Naive thymus-derived CD4-positive, alpha-beta T cell (primary cell): ENCODE measurements at regions not wholly inside any gene's neighbourhood (a gene's known extent, or its start where the extent isn't known, plus 50 kb on each side); places are given as distances from the start of the nearest gene placed in this dataset.

Experiments
- ATAC-seq: fragments of 150-1000 bp; cut with Tn5 transposase; 2 replicates; pipeline ENCODE4 v1.10.0; 2021; ENCODE audit warnings: mild to moderate bottlenecking, moderate library complexity
- CTCF ChIA-PET: fragments of 350-600 bp; sonication (Branson Sonifier 250); formaldehyde crosslinking; loops from one replicate; lab custom pipeline; 2021; ENCODE audit warnings: antibody characterized with exemption; lab: Charles Lee
- POLR2A ChIA-PET: fragments of 350-600 bp; sonication (Branson Sonifier 250); formaldehyde crosslinking; loops from one replicate; lab custom pipeline; 2021; ENCODE audit warnings: antibody characterized with exemption, inconsistent platforms; lab: Charles Lee
- DNase-seq, 9 donors: peaks; one replicate each; pipeline versions ENCODE4 v3.0.0 to v3.0.0-alpha.2; 2020 to 2022; ENCODE audit warnings: mixed read lengths in 1 of 9
- H3K27ac ChIP-seq: one replicate; pipeline ENCODE4 v1.7.0; 2013; ENCODE audit warnings: mild to moderate bottlenecking, low read depth, low read length, moderate library complexity
- H3K27me3 ChIP-seq, 2 donors: one replicate each; pipeline ENCODE4 v1.7.0; 2013; ENCODE audit warnings: low read length in 2 of 2, mild to moderate bottlenecking in 2 of 2, moderate library complexity in 2 of 2; ENCODE audit not compliant: control insufficient read depth in 2 of 2, insufficient read depth in 2 of 2
- H3K36me3 ChIP-seq, 3 experiments: 1 replicate in 2 of 3; 2 replicates in 1 of 3; pipeline ENCODE4 v1.7.0; 2013; ENCODE audit warnings: low read length in 3 of 3, mild to moderate bottlenecking in 3 of 3, moderate library complexity in 1 of 3; ENCODE audit not compliant: insufficient read depth in 3 of 3, control insufficient read depth in 2 of 3
- H3K4me1 ChIP-seq, 2 donors: one replicate each; pipeline ENCODE4 v1.7.0; 2013; ENCODE audit warnings: low read length in 2 of 2, mild to moderate bottlenecking in 2 of 2, moderate library complexity in 1 of 2; ENCODE audit not compliant: control insufficient read depth in 2 of 2, insufficient read depth in 2 of 2
- H3K4me3 ChIP-seq: 2 replicates; pipeline ENCODE4 v1.7.0; 2013; ENCODE audit warnings: mild to moderate bottlenecking, low read length
- H3K9me3 ChIP-seq, 3 experiments: 1 replicate in 2 of 3; 2 replicates in 1 of 3; pipeline ENCODE4 v1.7.0; 2013; ENCODE audit warnings: low read length in 3 of 3; ENCODE audit not compliant: control insufficient read depth in 2 of 3
- H3K27ac Mint-ChIP-seq, 9 donors: one replicate each; pipeline ENCODE4 v1.8.0; 2020 to 2022; ENCODE audit warnings: mixed read lengths in 9 of 9, mild to moderate bottlenecking in 8 of 9, moderate library complexity in 5 of 9, inconsistent platforms in 2 of 9
- H3K27me3 Mint-ChIP-seq, 5 donors: one replicate each; pipeline ENCODE4 v1.8.0; 2021 to 2022; ENCODE audit warnings: mixed read lengths in 5 of 5, mild to moderate bottlenecking in 1 of 5
- H3K36me3 Mint-ChIP-seq, 5 donors: one replicate each; pipeline ENCODE4 v1.8.0; 2020 to 2022; ENCODE audit warnings: mixed read lengths in 5 of 5, mild to moderate bottlenecking in 3 of 5, inconsistent platforms in 1 of 5
- H3K4me1 Mint-ChIP-seq, 7 donors: one replicate each; pipeline ENCODE4 v1.8.0; 2020 to 2022; ENCODE audit warnings: mixed read lengths in 7 of 7, mild to moderate bottlenecking in 3 of 7, inconsistent platforms in 1 of 7
- H3K4me3 Mint-ChIP-seq, 10 donors: one replicate each; pipeline ENCODE4 v1.8.0; 2020 to 2022; ENCODE audit warnings: mild to moderate bottlenecking in 10 of 10, mixed read lengths in 10 of 10, moderate library complexity in 6 of 10, inconsistent platforms in 2 of 10
- H3K9me3 Mint-ChIP-seq, 11 donors: one replicate each; pipeline ENCODE4 v1.8.0; 2020 to 2022; ENCODE audit warnings: mixed read lengths in 11 of 11, mild to moderate bottlenecking in 4 of 11, inconsistent platforms in 1 of 11, moderate library complexity in 1 of 11
- intact Hi-C, 2 donors: fragments of 100-400 bp; cut with micrococcal nuclease; formaldehyde crosslinking; loops; one replicate each; pipeline ENCODE4 v1.15.1; 2023

GRCh38 chr6:167758309-167759023 lies 68.2 kb upstream of the AFDN start:
- H3K9me3 Mint-ChIP-seq = no peaks in the 10 kb centered on the region
- H3K36me3 ChIP-seq = no peaks in the 10 kb centered on the region
- POLR2A ChIA-PET = no interaction called here
- intact Hi-C loops = no loop called here
- H3K27ac ChIP-seq = no peak overlapping the region
- ATAC-seq (no peak), DNase-seq (no peak)
- H3K4me3 Mint-ChIP-seq = no peak overlapping the region
- no peaks in the 10 kb centered on the region for H3K36me3 Mint-ChIP-seq
- no peaks in the 10 kb centered on the region for H3K9me3 ChIP-seq
- no peaks in the 10 kb centered on the region for H3K27me3 ChIP-seq
- H3K27ac Mint-ChIP-seq = no peak overlapping the region
- no peaks in the 10 kb centered on the region for H3K4me1 Mint-ChIP-seq
- H3K4me1 ChIP-seq = no peaks in the 10 kb centered on the region
- CTCF ChIA-PET = no interaction called here
- peaks cover 0 to 22% (median 12%) of the 10 kb centered on the region in 5 donors for H3K27me3 Mint-ChIP-seq
- no peak overlapping the region for H3K4me3 ChIP-seq

- intact Hi-C loops = no loop called here
- no peaks in the 10 kb centered on the region for H3K4me1 ChIP-seq
- CTCF ChIA-PET = no interaction called here
- Mint-ChIP-seq H3K4me3 (no peak overlapping the region), H3K36me3 (no peaks in the 10 kb centered on the region), H3K27ac (no peak overlapping the region), H3K27me3 (peaks cover 0 to 20% (median 7%) of the 10 kb centered on the region in 5 donors), H3K9me3 (no peaks in the 10 kb centered on the region), H3K4me1 (no peaks in the 10 kb centered on the region)
- DNase-seq = no peak
- H3K36me3 ChIP-seq = no peaks in the 10 kb centered on the region
- POLR2A ChIA-PET = no interaction called here
- ATAC-seq = no peak
- H3K4me3 ChIP-seq = no peak overlapping the region
- no peaks in the 10 kb centered on the region for H3K9me3 ChIP-seq
- H3K27ac ChIP-seq = no peak overlapping the region
- H3K27me3 ChIP-seq = no peaks in the 10 kb centered on the region
Observed at GRCh38 chr6:167759206-167759605, 67.5 kb upstream of the AFDN start.

GRCh38 chr6:167759912-167760311 lies 66.8 kb upstream of the AFDN start:
- ChIA-PET CTCF (no interaction called here), POLR2A (no interaction called here)
- Histone ChIP-seq H3K4me1 (no peaks in the 10 kb centered on the region), H3K27me3 (no peaks in the 10 kb centered on the region), H3K27ac (no peak overlapping the region), H3K4me3 (no peak overlapping the region), H3K9me3 (no peaks in the 10 kb centered on the region), H3K36me3 (no peaks in the 10 kb centered on the region)
- H3K27ac Mint-ChIP-seq = no peak overlapping the region
- peaks cover 0 to 16% (median 5%) of the 10 kb centered on the region in 5 donors for H3K27me3 Mint-ChIP-seq
- no peak for ATAC-seq
- intact Hi-C loops = no loop called here
- no peaks in the 10 kb centered on the region for H3K36me3 Mint-ChIP-seq
- H3K4me3 Mint-ChIP-seq = no peak overlapping the region
- DNase-seq = no peak
- H3K9me3 Mint-ChIP-seq = no peaks in the 10 kb centered on the region
- no peaks in the 10 kb centered on the region for H3K4me1 Mint-ChIP-seq

GRCh38 chr6:167760979-167761793 lies 65.5 kb upstream of the AFDN start:
- no peaks in the 10 kb centered on the region for H3K36me3 Mint-ChIP-seq
- Histone ChIP-seq H3K27ac (no peak overlapping the region), H3K4me1 (no peaks in the 10 kb centered on the region), H3K36me3 (no peaks in the 10 kb centered on the region), H3K9me3 (no peaks in the 10 kb centered on the region), H3K4me3 (no peak overlapping the region), H3K27me3 (no peaks in the 10 kb centered on the region)
- no peak overlapping the region for H3K27ac Mint-ChIP-seq
- peaks cover 0 to 16% (median 5%) of the 10 kb centered on the region in 5 donors for H3K27me3 Mint-ChIP-seq
- H3K4me3 Mint-ChIP-seq = no peak overlapping the region
- H3K9me3 Mint-ChIP-seq = no peaks in the 10 kb centered on the region
- no peaks in the 10 kb centered on the region for H3K4me1 Mint-ChIP-seq
- intact Hi-C loops = no loop called here
- no peak for ATAC-seq
- ChIA-PET POLR2A (no interaction called here), CTCF (no interaction called here)
- DNase-seq = no peak

- POLR2A ChIA-PET = no interaction called here
- Mint-ChIP-seq H3K27ac (no peak overlapping the region), H3K4me3 (no peak overlapping the region), H3K4me1 (no peaks in the 10 kb centered on the region), H3K36me3 (no peaks in the 10 kb centered on the region), H3K27me3 (peaks cover 0 to 16% (median 5%) of the 10 kb centered on the region in 5 donors), H3K9me3 (no peaks in the 10 kb centered on the region)
- Histone ChIP-seq H3K27ac (no peak overlapping the region), H3K4me3 (no peak overlapping the region), H3K36me3 (no peaks in the 10 kb centered on the region), H3K27me3 (no peaks in the 10 kb centered on the region), H3K4me1 (no peaks in the 10 kb centered on the region), H3K9me3 (no peaks in the 10 kb centered on the region)
- DNase-seq (no peak), ATAC-seq (no peak)
- intact Hi-C loops = no loop called here
- CTCF ChIA-PET = no interaction called here
Observed at GRCh38 chr6:167761794-167762258, 64.9 kb upstream of the AFDN start.

- Mint-ChIP-seq H3K27ac (no peak overlapping the region), H3K4me1 (no peaks in the 10 kb centered on the region), H3K9me3 (no peaks in the 10 kb centered on the region), H3K27me3 (peaks cover 0 to 13% (median 5%) of the 10 kb centered on the region in 5 donors), H3K36me3 (no peaks in the 10 kb centered on the region), H3K4me3 (no peak overlapping the region)
- intact Hi-C loops = no loop called here
- Histone ChIP-seq H3K4me3 (no peak overlapping the region), H3K9me3 (no peaks in the 10 kb centered on the region), H3K27me3 (no peaks in the 10 kb centered on the region), H3K27ac (no peak overlapping the region), H3K4me1 (no peaks in the 10 kb centered on the region), H3K36me3 (no peaks in the 10 kb centered on the region)
- CTCF ChIA-PET = no interaction called here
- POLR2A ChIA-PET = no interaction called here
- no peak for DNase-seq
- no peak for ATAC-seq
Observed at GRCh38 chr6:167762259-167762962, 64.3 kb upstream of the AFDN start.
